Endothelial cell of umbilical vein (primary cell): ENCODE measurements at regions not wholly inside any gene's neighbourhood (a gene's known extent, or its start where the extent isn't known, plus 50 kb on each side); places are given as distances from the start of the nearest gene placed in this dataset.

Experiments used
- BruUV-seq: library from RNA; stranded (reverse); fragments of 400-500 nt; replicated peaks from 2 replicates; lab custom pipeline; 2021; lab: Mats Ljungman, UMichigan
- CTCF ChIA-PET: fragments of 300-600, 350-600 bp; sonication (Branson Sonifier 250); formaldehyde crosslinking; loops from one replicate; lab custom pipeline; 2021; ENCODE audit warnings: antibody characterized with exemption, inconsistent platforms; lab: Charles Lee
- POLR2A ChIA-PET: fragments of 300-600, 350-600 bp; sonication (Branson Sonifier 250); formaldehyde crosslinking; loops from one replicate; lab custom pipeline; 2021; ENCODE audit warnings: antibody characterized with exemption, inconsistent platforms; lab: Charles Lee
- DNase-seq: peaks from one replicate; pipeline ENCODE4 v3.0.0-alpha.2; 2011; ENCODE audit warnings: low read depth, low spot score
- FAIRE-seq: peaks from 2 replicates; lab custom pipeline; 2011; peaks lifted over from hg19 to GRCh38; lab: Jason Lieb, UNC
- H2AFZ ChIP-seq: 2 replicates; pipeline ENCODE4 v1.6.0; 2012; ENCODE audit warnings: low read depth, low read length, control low read depth, inconsistent platforms
- H3K27ac ChIP-seq: 2 replicates; pipeline ENCODE4 v1.5.1; 2011; ENCODE audit warnings: low read depth, mild to moderate bottlenecking, control low read depth, low read length, moderate library complexity; ENCODE audit not compliant: insufficient read depth
- H3K27me3 ChIP-seq, 2 experiments: 2 replicates each; pipeline versions ENCODE4 v1.6.0 to v1.6.1; 2011; ENCODE audit warnings: low read length in 2 of 2, mixed read lengths in 1 of 2; ENCODE audit not compliant: control insufficient read depth in 2 of 2, insufficient read depth in 2 of 2
- H3K36me3 ChIP-seq, 2 experiments: 2 replicates in 1 of 2; 3 replicates in 1 of 2; pipeline ENCODE4 v1.5.1; 2011; ENCODE audit warnings: low read length in 2 of 2, mild to moderate bottlenecking in 1 of 2, moderate library complexity in 1 of 2; ENCODE audit not compliant: control insufficient read depth in 2 of 2, insufficient read depth in 2 of 2; ENCODE audit errors: extremely low read depth in 1 of 2
- H3K4me1 ChIP-seq: 3 replicates; pipeline ENCODE4 v1.5.1; 2011; ENCODE audit warnings: mild to moderate bottlenecking, low read length; ENCODE audit not compliant: control insufficient read depth, insufficient read depth; ENCODE audit errors: extremely low read depth
- H3K4me2 ChIP-seq: 2 replicates; pipeline ENCODE4 v1.6.1; 2011; ENCODE audit warnings: low read length, control low read depth, mixed read lengths; ENCODE audit not compliant: insufficient read depth
- H3K4me3 ChIP-seq, 3 experiments: fragments of 200-600 bp in 1 of 3; sonication (generic), shearing (Covaris generic) in 1 of 3; replicated peaks in 1 of 3; 2 replicates each; pipeline ENCODE4 v1.5.1; 2011 to 2016; ENCODE audit warnings: control low read depth in 3 of 3, low read length in 3 of 3, mild to moderate bottlenecking in 2 of 3, inconsistent platforms in 1 of 3, low read depth in 1 of 3, moderate library complexity in 1 of 3; ENCODE audit not compliant: insufficient read depth in 1 of 3
- H3K79me2 ChIP-seq: 2 replicates; pipeline ENCODE4 v1.6.0; 2012; ENCODE audit warnings: low read length, inconsistent platforms; ENCODE audit not compliant: control insufficient read depth, insufficient read depth
- H3K9ac ChIP-seq: replicated peaks from 2 replicates; pipeline ENCODE3; 2011; ENCODE audit warnings: low read length, control low read depth; ENCODE audit not compliant: insufficient read depth; ENCODE audit errors: extremely low read depth
- H3K9me1 ChIP-seq: replicated peaks from 3 replicates; pipeline ENCODE4 v1.6.0; 2011; ENCODE audit warnings: mild to moderate bottlenecking, low read length; ENCODE audit not compliant: control insufficient read depth, insufficient read depth; ENCODE audit errors: extremely low read depth
- H3K9me3 ChIP-seq: replicated peaks from 2 replicates; pipeline ENCODE4 v1.5.1; 2012; ENCODE audit warnings: low read length, inconsistent platforms; ENCODE audit not compliant: control insufficient read depth, insufficient read depth
- H4K20me1 ChIP-seq: replicated peaks from 2 replicates; pipeline ENCODE3; 2011; ENCODE audit warnings: mild to moderate bottlenecking, low read length; ENCODE audit not compliant: control insufficient read depth, insufficient read depth; ENCODE audit errors: extremely low read depth
- CTCF ChIP-seq, 2 donors: IDR thresholded peaks; 1 replicate in 1 of 2; 2 replicates in 1 of 2; pipeline ENCODE4 v1.5.1; 2011; ENCODE audit warnings: low read length in 2 of 2, mild to moderate bottlenecking in 2 of 2, moderate library complexity in 2 of 2, control low read depth in 1 of 2, inconsistent platforms in 1 of 2, low read depth in 1 of 2; ENCODE audit not compliant: insufficient read depth in 1 of 2; ENCODE audit errors: extremely low read depth in 1 of 2
- EZH2 ChIP-seq: IDR thresholded peaks from 2 replicates; pipeline ENCODE4 v1.6.1; 2012; ENCODE audit warnings: borderline replicate concordance, low read depth, mild to moderate bottlenecking, moderate library complexity, low read length, inconsistent platforms; ENCODE audit not compliant: severe bottlenecking
- FOS ChIP-seq: IDR thresholded peaks from 2 replicates; pipeline ENCODE4 v1.6.1; 2011; ENCODE audit warnings: mild to moderate bottlenecking, low read length, moderate library complexity, borderline replicate concordance; ENCODE audit not compliant: insufficient read depth
- GATA2 ChIP-seq: IDR thresholded peaks from 2 replicates; pipeline ENCODE4 v1.7.0; 2011; ENCODE audit warnings: low read depth, mild to moderate bottlenecking, moderate library complexity, mixed read lengths, low read length; ENCODE audit not compliant: insufficient read length, insufficient read depth
- JUN ChIP-seq: IDR thresholded peaks from 2 replicates; pipeline ENCODE4 v1.6.1; 2011; ENCODE audit warnings: borderline replicate concordance, low read depth; ENCODE audit not compliant: insufficient read length, insufficient read depth
- MAX ChIP-seq: IDR thresholded peaks from 2 replicates; pipeline ENCODE4 v1.6.1; 2011; ENCODE audit not compliant: insufficient read depth, insufficient read length
- MYC ChIP-seq: IDR thresholded peaks from one replicate; pipeline ENCODE4 v1.6.1; 2011; ENCODE audit warnings: mild to moderate bottlenecking, low read depth, low read length
- POLR2A ChIP-seq: IDR thresholded peaks from 2 replicates; pipeline ENCODE4 v1.6.1; 2012; ENCODE audit warnings: low read depth, mild to moderate bottlenecking, control low read depth, low read length
- POLR2AphosphoS5 ChIP-seq: IDR thresholded peaks from 2 replicates; pipeline ENCODE4 v1.6.1; 2012; ENCODE audit warnings: low read depth, mild to moderate bottlenecking, control low read depth, low read length, moderate library complexity; ENCODE audit not compliant: insufficient read depth
- dilution Hi-C: fragments of 300-500 bp; cut with MboI; formaldehyde crosslinking; loops from one replicate; pipeline ENCODE4 v1.15.0; 2019; ENCODE audit warnings: low sequenced_read_pairs; ENCODE audit not compliant: extremely low pct_ligation_motif_present
- intact Hi-C: fragments of 100-400 bp; cut with micrococcal nuclease; formaldehyde crosslinking; loops from one replicate; pipeline ENCODE4 v1.10.0; 2022

- Histone ChIP-seq H2AFZ (peak overlapping the region; percentile 90), H3K27me3 (no peaks in the 10 kb centered on the region), H3K9me1 (no peaks in the 10 kb centered on the region), H4K20me1 (no peaks in the 10 kb centered on the region), H3K9me3 (no peaks in the 10 kb centered on the region), H3K36me3 (no peaks in the 10 kb centered on the region), H3K79me2 (peaks cover 80% of the 10 kb centered on the region), H3K4me3 (peak overlapping the region; percentile 86 to 99 (median 95)), H3K9ac (peak overlapping the region; percentile 97), H3K4me2 (peak overlapping the region; percentile 92), H3K4me1 (peaks cover 27% of the 10 kb centered on the region), H3K27ac (peak overlapping the region; percentile 88)
- FAIRE-seq (peak; percentile 93), DNase-seq (peak; percentile 100)
- BruUV-seq: no TSS peak
- peak; percentile 16 for TF ChIP-seq MAX
- TF ChIP-seq GATA2: no peak
- TF ChIP-seq MYC: no peak
- TF ChIP-seq EZH2: no peak
- no peak for TF ChIP-seq JUN
- peak in 1 of 2 donors; percentile 9 for TF ChIP-seq CTCF (IDR thresholded peaks at IDR 0.05; ENCODE audit: extremely low read depth in 1 of 2, insufficient read depth in 1 of 2, low read depth in 1 of 2, low read length in 2 of 2)
- no peak for TF ChIP-seq FOS
- peak; percentile 30 for TF ChIP-seq POLR2A
- peak; percentile 43 for TF ChIP-seq POLR2AphosphoS5
- CTCF ChIA-PET: interaction anchor here (1.0 to 11.4 kb wide), 13 partner anchors 11 to 987 kb away, joined by 3 to 133 read pairs (median 21); partner anchors contain the start of genes SPRYD7 and TRIM13
- intact Hi-C loops (loop anchor here (1.0 to 10.0 kb wide), 8 partner anchors 42 to 603 kb away; partner anchors contain the start of gene TRIM13), dilution Hi-C loops (no loop called here)
- POLR2A ChIA-PET: interaction anchor here (0.6 kb wide), 1 partner anchor 43 kb away, joined by 4 read pairs; no protein-coding TSS in a partner anchor
These were observed 66.6 kb downstream of the KCNRG start for GRCh38 chr13:50081679-50082425.
